ENCODE measurements at regions not wholly inside any gene's neighbourhood (a gene's known extent, or its start where the extent isn't known, plus 50 kb on each side); places are given as distances from the start of the nearest gene placed in this dataset.

GRCh38 chr1:222358100-222358499, 189.8 kb downstream of the HHIPL2 start:
- TF ChIP-seq, protein P1, sequence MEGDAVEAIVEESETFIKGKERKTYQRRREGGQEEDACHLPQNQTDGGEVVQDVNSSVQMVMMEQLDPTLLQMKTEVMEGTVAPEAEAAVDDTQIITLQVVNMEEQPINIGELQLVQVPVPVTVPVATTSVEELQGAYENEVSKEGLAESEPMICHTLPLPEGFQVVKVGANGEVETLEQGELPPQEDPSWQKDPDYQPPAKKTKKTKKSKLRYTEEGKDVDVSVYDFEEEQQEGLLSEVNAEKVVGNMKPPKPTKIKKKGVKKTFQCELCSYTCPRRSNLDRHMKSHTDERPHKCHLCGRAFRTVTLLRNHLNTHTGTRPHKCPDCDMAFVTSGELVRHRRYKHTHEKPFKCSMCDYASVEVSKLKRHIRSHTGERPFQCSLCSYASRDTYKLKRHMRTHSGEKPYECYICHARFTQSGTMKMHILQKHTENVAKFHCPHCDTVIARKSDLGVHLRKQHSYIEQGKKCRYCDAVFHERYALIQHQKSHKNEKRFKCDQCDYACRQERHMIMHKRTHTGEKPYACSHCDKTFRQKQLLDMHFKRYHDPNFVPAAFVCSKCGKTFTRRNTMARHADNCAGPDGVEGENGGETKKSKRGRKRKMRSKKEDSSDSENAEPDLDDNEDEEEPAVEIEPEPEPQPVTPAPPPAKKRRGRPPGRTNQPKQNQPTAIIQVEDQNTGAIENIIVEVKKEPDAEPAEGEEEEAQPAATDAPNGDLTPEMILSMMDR (IDR thresholded peaks at IDR 0.05; ENCODE audit: borderline replicate concordance, extremely low read depth, insufficient read depth), result no peak
- H3K36me3 ChIP-seq (ENCODE audit: control insufficient read depth in 2 of 3, insufficient read depth in 3 of 3, low read length in 3 of 3), result no peaks in the 10 kb centered on the region
- intact Hi-C loops (cut with DNase I), result no loop called here
- H3K9me3 ChIP-seq (ENCODE audit: control insufficient read depth in 2 of 3, insufficient read depth in 1 of 3, low read length in 3 of 3), result no peaks in the 10 kb centered on the region
- H3K4me3 ChIP-seq (ENCODE audit: low read length in 3 of 3), result no peak overlapping the region
- no peaks in the 10 kb centered on the region for H3K27me3 ChIP-seq (ENCODE audit: control insufficient read depth, insufficient read depth, low read length)
- no peaks in the 10 kb centered on the region for H3K4me1 ChIP-seq (ENCODE audit: control insufficient read depth in 2 of 3, insufficient read depth in 2 of 3, low read depth in 1 of 3, low read length in 3 of 3)
- DNase-seq (no peak), FAIRE-seq (no peak)
- H3K27ac ChIP-seq (ENCODE audit: low read depth in 2 of 2, low read length in 2 of 2), result no peak overlapping the region
- H3K9ac ChIP-seq (ENCODE audit: low read length in 3 of 3), result no peak overlapping the region

DNA sequence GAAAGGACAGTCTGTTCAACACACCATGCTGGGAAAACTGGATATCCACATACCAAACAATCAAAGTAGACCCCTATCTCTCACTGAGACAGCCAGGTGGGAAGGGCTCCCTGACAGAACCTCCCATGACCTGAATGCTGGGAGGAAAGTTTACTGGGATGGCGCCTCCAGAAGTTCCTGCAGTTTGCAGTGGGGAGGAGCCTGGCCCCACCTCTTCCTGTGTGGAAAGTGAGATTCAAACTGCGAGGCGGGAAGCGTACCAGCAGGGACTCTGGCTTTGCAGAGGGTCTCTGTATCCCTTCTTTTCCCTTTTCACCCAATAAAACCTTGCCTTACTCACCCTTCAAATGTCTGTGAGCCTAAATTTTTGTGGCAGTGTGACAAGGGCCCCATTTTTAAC, 190.7 kb downstream of the HHIPL2 start:
- H3K4me3 ChIP-seq (ENCODE audit: low read length in 3 of 3), result no peak overlapping the region
- H3K4me1 ChIP-seq (ENCODE audit: control insufficient read depth in 2 of 3, insufficient read depth in 2 of 3, low read depth in 1 of 3, low read length in 3 of 3), result no peaks in the 10 kb centered on the region
- DNase-seq, result no peak
- H3K9ac ChIP-seq (ENCODE audit: low read length in 3 of 3), result no peak overlapping the region
- no peak overlapping the region for H3K27ac ChIP-seq (ENCODE audit: low read depth in 2 of 2, low read length in 2 of 2)
- no peaks in the 10 kb centered on the region for H3K27me3 ChIP-seq (ENCODE audit: control insufficient read depth, insufficient read depth, low read length)
- no peaks in the 10 kb centered on the region for H3K36me3 ChIP-seq (ENCODE audit: control insufficient read depth in 2 of 3, insufficient read depth in 3 of 3, low read length in 3 of 3)
- intact Hi-C loops (cut with DNase I), result no loop called here
- TF ChIP-seq, protein P1 (IDR thresholded peaks at IDR 0.05; ENCODE audit: borderline replicate concordance, extremely low read depth, insufficient read depth), result no peak
- FAIRE-seq, result no peak
- H3K9me3 ChIP-seq (ENCODE audit: control insufficient read depth in 2 of 3, insufficient read depth in 1 of 3, low read length in 3 of 3), result no peaks in the 10 kb centered on the region

GRCh38 chr1:222347627-222348026, 200.3 kb downstream of the HHIPL2 start:
- no peaks in the 10 kb centered on the region for H3K27me3 ChIP-seq (ENCODE audit: control insufficient read depth, insufficient read depth, low read length)
- DNase-seq, result no peak
- H3K9me3 ChIP-seq (ENCODE audit: control insufficient read depth in 2 of 3, insufficient read depth in 1 of 3, low read length in 3 of 3), result no peaks in the 10 kb centered on the region
- H3K36me3 ChIP-seq (ENCODE audit: control insufficient read depth in 2 of 3, insufficient read depth in 3 of 3, low read length in 3 of 3), result no peaks in the 10 kb centered on the region
- intact Hi-C loops (cut with DNase I), result no loop called here
- no peak overlapping the region for H3K27ac ChIP-seq (ENCODE audit: low read depth in 2 of 2, low read length in 2 of 2)
- TF ChIP-seq, protein P1 (IDR thresholded peaks at IDR 0.05; ENCODE audit: borderline replicate concordance, extremely low read depth, insufficient read depth), result no peak
- no peaks in the 10 kb centered on the region for H3K4me1 ChIP-seq (ENCODE audit: control insufficient read depth in 2 of 3, insufficient read depth in 2 of 3, low read depth in 1 of 3, low read length in 3 of 3)
- H3K4me3 ChIP-seq (ENCODE audit: low read length in 3 of 3), result no peak overlapping the region
- no peak overlapping the region for H3K9ac ChIP-seq (ENCODE audit: low read length in 3 of 3)
- FAIRE-seq, result no peak

DNA sequence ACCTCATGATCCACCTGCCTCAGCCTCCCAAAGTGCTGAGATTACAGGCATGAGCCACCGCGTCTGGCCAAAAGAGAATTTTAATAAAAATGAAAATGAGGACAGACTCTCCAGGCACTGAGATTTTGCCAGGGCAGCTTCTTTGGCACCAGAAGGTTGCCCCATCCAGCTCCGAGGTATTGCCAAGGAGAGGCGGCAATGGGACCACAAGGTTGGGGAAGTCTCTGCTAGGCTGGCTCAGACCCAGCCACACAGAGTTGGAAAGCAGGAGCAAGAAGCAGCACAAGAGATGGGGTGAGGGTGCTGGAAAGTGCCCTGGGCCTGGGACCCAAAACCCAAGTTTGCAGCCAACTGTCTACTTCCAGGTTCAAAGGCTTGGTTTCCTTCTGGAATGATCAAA, 200.9 kb downstream of the HHIPL2 start:
- Histone ChIP-seq H3K9ac (ENCODE audit: low read length in 3 of 3) (no peak overlapping the region), H3K27me3 (ENCODE audit: control insufficient read depth, insufficient read depth, low read length) (no peaks in the 10 kb centered on the region), H3K36me3 (ENCODE audit: control insufficient read depth in 2 of 3, insufficient read depth in 3 of 3, low read length in 3 of 3) (no peaks in the 10 kb centered on the region), H3K4me3 (ENCODE audit: low read length in 3 of 3) (no peak overlapping the region), H3K4me1 (ENCODE audit: control insufficient read depth in 2 of 3, insufficient read depth in 2 of 3, low read depth in 1 of 3, low read length in 3 of 3) (no peaks in the 10 kb centered on the region), H3K9me3 (ENCODE audit: control insufficient read depth in 2 of 3, insufficient read depth in 1 of 3, low read length in 3 of 3) (no peaks in the 10 kb centered on the region), H3K27ac (ENCODE audit: low read depth in 2 of 2, low read length in 2 of 2) (no peak overlapping the region)
- intact Hi-C loops (cut with DNase I), result no loop called here
- DNase-seq (no peak), FAIRE-seq (no peak)
- TF ChIP-seq, protein P1 (IDR thresholded peaks at IDR 0.05; ENCODE audit: borderline replicate concordance, extremely low read depth, insufficient read depth), result no peak
